Panc1 (cell line): ENCODE measurements at regions not wholly inside any gene's neighbourhood (a gene's known extent, or its start where the extent isn't known, plus 50 kb on each side); places are given as distances from the start of the nearest gene placed in this dataset.

Source experiments
- ATAC-seq: fragments of 200-7000 bp; cut with Tn5 transposase; 2 replicates; pipeline ENCODE4 v1.9.1; 2020; ENCODE audit warnings: mild to moderate bottlenecking, moderate library complexity
- BruUV-seq: library from RNA; stranded (reverse); fragments of 400-500 nt; replicated peaks from 2 replicates; lab custom pipeline; 2021; lab: Mats Ljungman, UMichigan
- CTCF ChIA-PET: fragments of 300-600 bp; sonication (Branson Sonifier 250); formaldehyde crosslinking; loops from one replicate; lab custom pipeline; 2022; ENCODE audit warnings: antibody characterized with exemption; lab: Charles Lee
- POLR2A ChIA-PET: fragments of 300-600 bp; sonication (Branson Sonifier 250); formaldehyde crosslinking; loops from one replicate; lab custom pipeline; 2022; ENCODE audit warnings: antibody characterized with exemption; lab: Charles Lee
- DNase-seq: peaks from one replicate; pipeline ENCODE4 v3.0.0-alpha.2; 2010; ENCODE audit warnings: low read depth, low spot score
- H3K27ac ChIP-seq: 2 replicates; pipeline ENCODE4 v1.5.1; 2011; ENCODE audit warnings: mild to moderate bottlenecking, low read length, inconsistent platforms
- H3K27me3 ChIP-seq: fragments of 200-500 bp; sonication (Bioruptor generic); 2 replicates; pipeline ENCODE4 v1.6.0; 2014; ENCODE audit warnings: low read length, inconsistent platforms; ENCODE audit not compliant: control insufficient read depth, insufficient read depth
- H3K36me3 ChIP-seq: fragments of 200-500 bp; sonication (Bioruptor generic); 2 replicates; pipeline ENCODE4 v1.5.1; 2014; ENCODE audit warnings: inconsistent platforms, mild to moderate bottlenecking, low read length, moderate library complexity; ENCODE audit not compliant: control insufficient read depth, insufficient read depth
- H3K4me1 ChIP-seq: 2 replicates; pipeline ENCODE4 v1.5.1; 2011; ENCODE audit warnings: inconsistent platforms, mild to moderate bottlenecking, low read length, moderate library complexity; ENCODE audit not compliant: control insufficient read depth, insufficient read depth
- H3K4me3 ChIP-seq, 2 experiments: 2 replicates each; pipeline ENCODE4 v1.5.1; 2011 to 2012; ENCODE audit warnings: low read depth in 2 of 2, low read length in 2 of 2, mild to moderate bottlenecking in 2 of 2, inconsistent platforms in 1 of 2, moderate library complexity in 1 of 2
- H3K9me3 ChIP-seq: fragments of 200-500 bp; sonication (Bioruptor generic); 2 replicates; pipeline ENCODE4 v1.5.1; 2014; ENCODE audit warnings: low read depth, mild to moderate bottlenecking, inconsistent platforms, low read length, moderate library complexity; ENCODE audit not compliant: control insufficient read depth, insufficient read depth
- POLR2AphosphoS5 ChIP-seq: IDR thresholded peaks from 2 replicates; pipeline ENCODE4 v1.6.1; 2012; ENCODE audit warnings: mild to moderate bottlenecking, low read depth, low read length, moderate library complexity
- REST ChIP-seq, 2 experiments: IDR thresholded peaks; 2 replicates each; pipeline ENCODE4 v1.6.1; 2011 to 2012; ENCODE audit warnings: low read depth in 2 of 2, control low read depth in 1 of 2, low read length in 1 of 2, mild to moderate bottlenecking in 1 of 2, moderate library complexity in 1 of 2; ENCODE audit not compliant: insufficient read depth in 1 of 2
- SIN3A ChIP-seq: IDR thresholded peaks from 2 replicates; pipeline ENCODE4 v1.6.1; 2012; ENCODE audit warnings: low read depth, mild to moderate bottlenecking, low read length, moderate library complexity, borderline replicate concordance; ENCODE audit not compliant: insufficient read depth
- TCF7L2 ChIP-seq: IDR thresholded peaks from 2 replicates; pipeline ENCODE4 v1.6.1; 2011; ENCODE audit warnings: mild to moderate bottlenecking, low read depth, low read length, inconsistent platforms
- in situ Hi-C: cut with HindIII; loops from 2 replicates; pipeline ENCODE4 v1.10.0; 2016; ENCODE audit warnings: low sequenced_read_pairs, low pct_unique_long_range_greater_than_20kb
- intact Hi-C: fragments of 100-400 bp; cut with micrococcal nuclease; formaldehyde crosslinking; loops from one replicate; pipeline ENCODE4 v1.10.0; 2022; ENCODE audit not compliant: unreplicated experiment
- TF ChIP-seq, protein P1 (sequence below): fragments of 450-650 bp; IDR thresholded peaks from 2 replicates; pipeline ENCODE4 v1.5.1; 2017; ENCODE audit warnings: mild to moderate bottlenecking

DNA sequence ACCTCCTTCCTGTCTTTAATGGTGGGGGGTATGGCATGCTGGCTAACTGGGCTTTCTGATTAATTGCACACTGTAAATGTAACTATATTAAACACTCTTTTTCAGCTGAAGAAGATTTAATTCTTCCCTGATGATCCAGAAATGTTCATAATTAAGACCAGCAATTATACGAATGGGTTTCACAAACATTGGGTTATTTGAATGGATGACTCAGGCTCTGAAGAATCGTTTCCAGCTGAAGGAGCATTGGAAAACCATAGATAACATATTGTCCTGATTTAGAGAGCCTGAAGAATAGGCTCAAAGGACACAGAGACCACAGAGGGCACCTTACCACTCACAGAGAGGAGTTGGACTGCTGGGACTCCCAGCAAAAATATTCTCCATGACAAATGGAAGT lies 130.7 kb upstream of the SSTR4 start:
- CTCF ChIA-PET: no interaction called here
- no peaks in the 10 kb centered on the region for H3K4me1 ChIP-seq

GRCh38 chr20:22904905-22905304 lies 130.2 kb upstream of the SSTR4 start:
- Histone ChIP-seq H3K4me1 (no peaks in the 10 kb centered on the region), H3K9me3 (no peaks in the 10 kb centered on the region), H3K36me3 (no peaks in the 10 kb centered on the region), H3K27ac (no peak overlapping the region), H3K4me3 (no peak overlapping the region), H3K27me3 (peaks cover 3% of the 10 kb centered on the region; the same call in 1 of the 2 replicates)
- in situ Hi-C loops (no loop called here), intact Hi-C loops (no loop called here)
- BruUV-seq: no TSS peak
- ATAC-seq (no peak), DNase-seq (no peak)
- ChIA-PET POLR2A (no interaction called here), CTCF (no interaction called here)
- TF ChIP-seq TCF7L2 (no peak), SIN3A (no peak), POLR2AphosphoS5 (no peak), REST (IDR thresholded peaks at IDR 0.05; ENCODE audit: insufficient read depth in 1 of 2, low read depth in 2 of 2, low read length in 1 of 2) (no peak)
- TF ChIP-seq, protein P1, sequence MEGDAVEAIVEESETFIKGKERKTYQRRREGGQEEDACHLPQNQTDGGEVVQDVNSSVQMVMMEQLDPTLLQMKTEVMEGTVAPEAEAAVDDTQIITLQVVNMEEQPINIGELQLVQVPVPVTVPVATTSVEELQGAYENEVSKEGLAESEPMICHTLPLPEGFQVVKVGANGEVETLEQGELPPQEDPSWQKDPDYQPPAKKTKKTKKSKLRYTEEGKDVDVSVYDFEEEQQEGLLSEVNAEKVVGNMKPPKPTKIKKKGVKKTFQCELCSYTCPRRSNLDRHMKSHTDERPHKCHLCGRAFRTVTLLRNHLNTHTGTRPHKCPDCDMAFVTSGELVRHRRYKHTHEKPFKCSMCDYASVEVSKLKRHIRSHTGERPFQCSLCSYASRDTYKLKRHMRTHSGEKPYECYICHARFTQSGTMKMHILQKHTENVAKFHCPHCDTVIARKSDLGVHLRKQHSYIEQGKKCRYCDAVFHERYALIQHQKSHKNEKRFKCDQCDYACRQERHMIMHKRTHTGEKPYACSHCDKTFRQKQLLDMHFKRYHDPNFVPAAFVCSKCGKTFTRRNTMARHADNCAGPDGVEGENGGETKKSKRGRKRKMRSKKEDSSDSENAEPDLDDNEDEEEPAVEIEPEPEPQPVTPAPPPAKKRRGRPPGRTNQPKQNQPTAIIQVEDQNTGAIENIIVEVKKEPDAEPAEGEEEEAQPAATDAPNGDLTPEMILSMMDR: no peak

More for the DNA sequence above, 130.7 kb upstream of the SSTR4 start:
- POLR2A ChIA-PET: no interaction called here
- intact Hi-C loops: no loop called here
- Histone ChIP-seq H3K36me3 (no peaks in the 10 kb centered on the region), H3K27ac (no peak overlapping the region), H3K9me3 (no peaks in the 10 kb centered on the region), H3K4me3 (no peak overlapping the region), H3K27me3 (peaks cover 3% of the 10 kb centered on the region; the same call in 1 of the 2 replicates)
- DNase-seq (no peak), ATAC-seq (no peak)
- no TSS peak for BruUV-seq
- in situ Hi-C loops: no loop called here
- TF ChIP-seq POLR2AphosphoS5 (no peak), SIN3A (no peak), REST (IDR thresholded peaks at IDR 0.05; ENCODE audit: insufficient read depth in 1 of 2, low read depth in 2 of 2, low read length in 1 of 2) (no peak), TCF7L2 (no peak)
- TF ChIP-seq, protein P1: no peak
